Nephron (organoid): ENCODE measurements at regions not wholly inside any gene's neighbourhood (a gene's known extent, or its start where the extent isn't known, plus 50 kb on each side); places are given as distances from the start of the nearest gene placed in this dataset.

Source experiments
- H3K27ac Mint-ChIP-seq, 3 experiments: 2 replicates each; pipeline ENCODE4 v1.8.0; 2020; ENCODE audit warnings: mixed read lengths in 3 of 3, mild to moderate bottlenecking in 2 of 3, moderate library complexity in 1 of 3
- H3K27me3 Mint-ChIP-seq: 2 replicates; pipeline ENCODE4 v1.8.0; 2021; ENCODE audit warnings: low read depth, mild to moderate bottlenecking, moderate library complexity, mixed read lengths
- H3K36me3 Mint-ChIP-seq: 2 replicates; pipeline ENCODE4 v1.8.0; 2020; ENCODE audit warnings: low read depth, mixed read lengths
- H3K4me1 Mint-ChIP-seq: 2 replicates; pipeline ENCODE4 v1.8.0; 2020; ENCODE audit warnings: mixed read lengths
- H3K4me3 Mint-ChIP-seq, 3 experiments: 2 replicates each; pipeline ENCODE4 v1.8.0; 2020; ENCODE audit warnings: mild to moderate bottlenecking in 3 of 3, mixed read lengths in 3 of 3, moderate library complexity in 2 of 3
- H3K9me3 Mint-ChIP-seq: 2 replicates; pipeline ENCODE4 v1.8.0; 2020; ENCODE audit warnings: mixed read lengths
- CTCF ChIP-seq, 3 experiments: fragments of 200-600 bp; sonication (generic); IDR thresholded peaks; one replicate each; pipeline ENCODE4 v1.5.0; 2021; ENCODE audit warnings: antibody characterized with exemption in 3 of 3; ENCODE audit not compliant: unreplicated experiment in 3 of 3

DNA sequence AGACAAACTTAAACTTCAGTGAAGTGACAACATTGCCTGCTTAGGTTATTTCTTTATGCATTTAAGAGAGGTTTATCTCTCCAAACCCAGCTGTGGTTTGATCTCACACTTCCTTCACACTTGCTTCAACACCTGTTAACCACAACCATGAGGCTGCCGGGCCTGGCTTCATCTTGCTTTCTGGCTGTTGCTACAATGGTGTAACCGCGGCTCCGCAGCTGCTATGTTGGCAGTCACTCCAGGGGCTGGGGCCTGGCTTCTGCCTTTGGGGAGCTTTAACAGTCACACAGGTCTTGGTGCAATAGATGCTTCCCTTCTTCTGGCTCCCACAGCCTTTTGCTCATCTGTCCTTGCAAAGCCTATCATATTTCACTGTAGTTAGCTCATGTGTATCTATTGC is 72.9 kb upstream of the MNS1 start:
- H3K27ac Mint-ChIP-seq = no peak overlapping the region
- peaks cover 8% of the 10 kb centered on the region for H3K9me3 Mint-ChIP-seq
- H3K4me3 Mint-ChIP-seq = no peak overlapping the region
- peaks cover 1% of the 10 kb centered on the region for H3K36me3 Mint-ChIP-seq
- TF ChIP-seq CTCF (IDR thresholded peaks at IDR 0.05; ENCODE audit: unreplicated experiment in 3 of 3) = no peak
- no peaks in the 10 kb centered on the region for H3K27me3 Mint-ChIP-seq
- H3K4me1 Mint-ChIP-seq = peaks cover 33% of the 10 kb centered on the region

DNA sequence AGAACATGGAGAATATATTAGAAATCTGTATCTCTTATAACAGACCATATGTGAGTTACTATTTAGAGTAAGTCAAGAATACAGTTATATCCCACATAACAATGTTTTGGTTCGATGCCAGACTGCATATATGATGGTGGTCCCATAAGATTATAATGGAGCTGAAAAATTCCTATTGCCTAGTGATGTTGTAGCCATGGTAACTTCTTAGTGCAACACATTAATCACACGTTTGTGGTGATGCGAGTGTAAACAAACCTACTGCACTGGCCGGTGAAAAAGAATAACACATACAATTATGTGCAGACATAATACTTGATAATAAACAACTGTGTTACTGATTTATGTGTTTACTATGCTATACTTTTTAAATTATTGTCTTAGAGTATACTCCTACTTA is 69.8 kb upstream of the MNS1 start:
- no peak overlapping the region for H3K4me3 Mint-ChIP-seq
- H3K27ac Mint-ChIP-seq = no peak overlapping the region
- H3K27me3 Mint-ChIP-seq = peaks cover 2% of the 10 kb centered on the region
- peaks cover 7% of the 10 kb centered on the region for H3K9me3 Mint-ChIP-seq
- H3K36me3 Mint-ChIP-seq = no peaks in the 10 kb centered on the region
- TF ChIP-seq CTCF (IDR thresholded peaks at IDR 0.05; ENCODE audit: unreplicated experiment in 3 of 3) = no peak
- H3K4me1 Mint-ChIP-seq = peaks cover 39% of the 10 kb centered on the region

DNA sequence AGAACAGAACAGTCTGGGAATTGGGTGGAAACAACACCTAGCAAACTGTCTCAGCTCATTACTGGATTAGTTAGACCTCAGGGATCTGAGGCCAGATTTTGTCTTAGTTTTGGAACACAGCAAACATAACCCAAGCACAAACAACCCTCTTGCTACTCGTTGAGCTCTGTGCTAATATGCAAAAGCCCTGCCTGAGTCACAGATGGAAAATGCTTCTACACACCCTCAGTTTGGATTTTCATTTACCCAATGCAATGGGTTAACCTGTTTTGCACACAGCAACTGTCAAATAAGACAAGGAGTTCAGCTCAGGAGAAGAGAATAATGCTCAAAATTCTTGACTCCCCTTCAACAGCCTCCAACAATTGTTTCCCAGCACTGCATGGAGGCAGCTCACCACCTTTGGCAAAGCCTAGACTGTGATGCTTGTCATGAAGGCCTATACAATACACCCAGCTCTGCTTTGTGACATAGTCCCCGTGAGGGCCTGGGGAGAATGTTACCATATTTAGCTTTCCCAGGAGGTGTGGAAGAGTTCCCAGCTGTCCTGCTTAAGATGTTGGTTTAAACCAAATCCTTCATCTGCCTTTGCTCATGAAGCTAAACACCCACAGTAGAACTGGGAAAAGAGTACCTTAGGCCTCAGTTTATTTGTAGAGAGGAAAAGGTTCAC is 68.9 kb upstream of the MNS1 start:
- Mint-ChIP-seq H3K36me3 (no peaks in the 10 kb centered on the region), H3K27ac (no peak overlapping the region), H3K4me1 (peaks cover 33% of the 10 kb centered on the region), H3K9me3 (no peaks in the 10 kb centered on the region), H3K27me3 (peaks cover 6% of the 10 kb centered on the region), H3K4me3 (no peak overlapping the region)
- TF ChIP-seq CTCF (IDR thresholded peaks at IDR 0.05; ENCODE audit: unreplicated experiment in 3 of 3) = no peak

- TF ChIP-seq CTCF (IDR thresholded peaks at IDR 0.05; ENCODE audit: unreplicated experiment in 3 of 3) = no peak
Observed at GRCh38 chr15:56532721-56533460, 68.0 kb upstream of the MNS1 start.

DNA sequence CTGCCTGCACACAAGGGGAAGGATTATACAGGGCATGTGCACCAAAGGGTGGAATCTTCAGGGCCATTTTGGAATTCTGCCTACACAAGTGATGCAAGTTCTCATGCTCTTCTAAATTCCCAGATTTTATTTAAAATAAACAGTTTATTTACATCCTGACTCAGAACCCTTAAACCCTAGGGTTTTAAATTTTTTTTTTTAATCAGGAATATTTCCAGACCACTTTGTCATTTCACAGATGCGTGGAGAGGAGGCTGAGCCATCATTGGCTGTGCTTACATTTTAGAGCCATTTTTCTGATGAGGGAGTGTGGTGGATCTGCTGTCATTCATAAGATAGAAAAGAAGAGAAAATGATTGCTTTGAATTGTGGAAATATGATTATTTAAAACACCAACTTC is 65.2 kb upstream of the MNS1 start:
- no peaks in the 10 kb centered on the region for H3K9me3 Mint-ChIP-seq
- no peak overlapping the region for H3K27ac Mint-ChIP-seq

More at GRCh38 chr15:56532721-56533460, 68.0 kb upstream of the MNS1 start:
- Mint-ChIP-seq H3K9me3 (no peaks in the 10 kb centered on the region), H3K36me3 (no peaks in the 10 kb centered on the region), H3K4me3 (peak overlapping the region in 1 of 3 experiments; percentile 3), H3K4me1 (peaks cover 23% of the 10 kb centered on the region), H3K27me3 (peaks cover 7% of the 10 kb centered on the region), H3K27ac (no peak overlapping the region)

More for the DNA sequence above, 65.2 kb upstream of the MNS1 start:
- Mint-ChIP-seq H3K4me3 (no peak overlapping the region), H3K36me3 (no peaks in the 10 kb centered on the region), H3K27me3 (peaks cover 7% of the 10 kb centered on the region), H3K4me1 (peaks cover 26% of the 10 kb centered on the region)
- TF ChIP-seq CTCF (IDR thresholded peaks at IDR 0.05; ENCODE audit: unreplicated experiment in 3 of 3) = no peak
